Trophoblast cell (in vitro differentiated cells and primary cell): ENCODE measurements at regions not wholly inside any gene's neighbourhood (a gene's known extent, or its start where the extent isn't known, plus 50 kb on each side); places are given as distances from the start of the nearest gene placed in this dataset.

ENCODE experiments used
- DNase-seq, 2 donors: peaks; one replicate each; pipeline ENCODE4 v3.0.0-alpha.2; 2016
- H2AFZ ChIP-seq: 2 replicates; pipeline ENCODE4 v1.6.1; 2013; ENCODE audit warnings: low read length, moderate library complexity, mild to moderate bottlenecking; ENCODE audit not compliant: insufficient read depth, poor library complexity
- H2AK5ac ChIP-seq: 2 replicates; pipeline ENCODE4 v1.6.1; 2013; ENCODE audit warnings: mild to moderate bottlenecking, low read length
- H2BK120ac ChIP-seq: 2 replicates; pipeline ENCODE4 v1.6.1; 2013; ENCODE audit warnings: low read length, mild to moderate bottlenecking, moderate library complexity; ENCODE audit not compliant: insufficient read depth, poor library complexity
- H2BK12ac ChIP-seq: 2 replicates; pipeline ENCODE4 v1.6.1; 2013; ENCODE audit warnings: mild to moderate bottlenecking, low read length, moderate library complexity
- H2BK5ac ChIP-seq: 2 replicates; pipeline ENCODE4 v1.6.1; 2013; ENCODE audit warnings: low read length, low read depth, moderate library complexity, mild to moderate bottlenecking; ENCODE audit not compliant: poor library complexity
- H3K14ac ChIP-seq: 2 replicates; pipeline ENCODE4 v1.6.1; 2013; ENCODE audit warnings: mild to moderate bottlenecking, low read length
- H3K18ac ChIP-seq: 2 replicates; pipeline ENCODE4 v1.6.1; 2013; ENCODE audit warnings: mild to moderate bottlenecking, low read length
- H3K23ac ChIP-seq: 2 replicates; pipeline ENCODE4 v1.6.1; 2013; ENCODE audit warnings: low read length
- H3K27ac ChIP-seq: 2 replicates; pipeline ENCODE4 v1.5.1; 2013; ENCODE audit warnings: low read depth, mild to moderate bottlenecking, inconsistent platforms, low read length, moderate library complexity
- H3K27me3 ChIP-seq: 2 replicates; pipeline ENCODE4 v1.6.1; 2013; ENCODE audit warnings: inconsistent platforms, mild to moderate bottlenecking, low read length, moderate library complexity; ENCODE audit not compliant: insufficient read depth
- H3K36me3 ChIP-seq, 2 experiments: 1 replicate in 1 of 2; 2 replicates in 1 of 2; pipeline ENCODE4 v1.6.1; 2013; ENCODE audit warnings: low read length in 2 of 2, mild to moderate bottlenecking in 2 of 2, moderate library complexity in 1 of 2; ENCODE audit not compliant: insufficient read depth in 2 of 2, control insufficient read depth in 1 of 2
- H3K4ac ChIP-seq: 2 replicates; pipeline ENCODE4 v1.6.1; 2013; ENCODE audit warnings: low read depth, mild to moderate bottlenecking, low read length, moderate library complexity
- H3K4me1 ChIP-seq, 2 experiments: 1 replicate in 1 of 2; 2 replicates in 1 of 2; pipeline ENCODE4 v1.6.1; 2013; ENCODE audit warnings: low read length in 2 of 2, mild to moderate bottlenecking in 2 of 2, moderate library complexity in 1 of 2; ENCODE audit not compliant: insufficient read depth in 2 of 2, control insufficient read depth in 1 of 2
- H3K4me2 ChIP-seq: 2 replicates; pipeline ENCODE4 v1.6.1; 2013; ENCODE audit warnings: inconsistent platforms, mild to moderate bottlenecking, low read length, moderate library complexity
- H3K4me3 ChIP-seq: 2 replicates; pipeline ENCODE4 v1.5.1; 2013; ENCODE audit warnings: mild to moderate bottlenecking, low read depth, low read length, inconsistent platforms
- H3K79me1 ChIP-seq: one replicate; pipeline ENCODE4 v1.6.1; 2013; ENCODE audit warnings: low read length
- H3K79me2 ChIP-seq: 2 replicates; pipeline ENCODE4 v1.6.1; 2013; ENCODE audit warnings: low read length, mild to moderate bottlenecking; ENCODE audit not compliant: control insufficient read depth, insufficient read depth, poor library complexity
- H3K9ac ChIP-seq: 2 replicates; pipeline ENCODE4 v1.6.1; 2013; ENCODE audit warnings: mild to moderate bottlenecking, low read length
- H3K9me3 ChIP-seq: 2 replicates; pipeline ENCODE4 v1.6.1; 2013; ENCODE audit warnings: low read depth, mild to moderate bottlenecking, control low read depth, inconsistent platforms, low read length; ENCODE audit not compliant: insufficient read depth
- H4K12ac ChIP-seq: 2 replicates; pipeline ENCODE4 v1.6.1; 2013; ENCODE audit warnings: low read depth, mild to moderate bottlenecking, low read length, moderate library complexity
- H4K8ac ChIP-seq: 2 replicates; pipeline ENCODE4 v1.6.1; 2013; ENCODE audit warnings: low read depth, mild to moderate bottlenecking, low read length, moderate library complexity
- H4K91ac ChIP-seq: one replicate; pipeline ENCODE4 v1.6.1; 2013; ENCODE audit warnings: low read depth, mild to moderate bottlenecking, low read length, moderate library complexity
- WGBS: extraction: QIAGEN DNeasy Blood & Tissue Kit; methylation state at CpG from one replicate; pipeline ENCODE4 v1.1.7; 2013; ENCODE audit warnings: missing lambda C conversion rate; ENCODE audit not compliant: insufficient read length, insufficient coverage; ENCODE audit errors: extremely low coverage; 5-methylcytosine and 5-hydroxymethylcytosine counted together

- H2BK120ac ChIP-seq, result no peak overlapping the region
- H3K14ac ChIP-seq, result no peak overlapping the region
- H2AFZ ChIP-seq, result no peak overlapping the region
- H2BK5ac ChIP-seq, result no peak overlapping the region
- no peak overlapping the region for H2AK5ac ChIP-seq
- H3K27me3 ChIP-seq, result no peaks in the 10 kb centered on the region
- H2BK12ac ChIP-seq, result no peak overlapping the region
- no peak overlapping the region for H3K23ac ChIP-seq
- no peak for DNase-seq
- H3K36me3 ChIP-seq, result no peaks in the 10 kb centered on the region
- H3K9me3 ChIP-seq, result no peaks in the 10 kb centered on the region
- no peak overlapping the region for H3K4me2 ChIP-seq
- H3K79me2 ChIP-seq, result no peaks in the 10 kb centered on the region
- H4K8ac ChIP-seq, result no peak overlapping the region
- no peak overlapping the region for H3K27ac ChIP-seq
- H3K4me1 ChIP-seq, result no peaks in the 10 kb centered on the region
- no peak overlapping the region for H3K18ac ChIP-seq
- no peak overlapping the region for H4K91ac ChIP-seq
- H3K4me3 ChIP-seq, result no peak overlapping the region
- H3K9ac ChIP-seq, result no peak overlapping the region
- H3K79me1 ChIP-seq, result no peaks in the 10 kb centered on the region
- H4K12ac ChIP-seq, result no peak overlapping the region
- no peak overlapping the region for H3K4ac ChIP-seq
Observed at GRCh38 chr1:58158016-58158415, 388.5 kb downstream of the OMA1 start.

DNA sequence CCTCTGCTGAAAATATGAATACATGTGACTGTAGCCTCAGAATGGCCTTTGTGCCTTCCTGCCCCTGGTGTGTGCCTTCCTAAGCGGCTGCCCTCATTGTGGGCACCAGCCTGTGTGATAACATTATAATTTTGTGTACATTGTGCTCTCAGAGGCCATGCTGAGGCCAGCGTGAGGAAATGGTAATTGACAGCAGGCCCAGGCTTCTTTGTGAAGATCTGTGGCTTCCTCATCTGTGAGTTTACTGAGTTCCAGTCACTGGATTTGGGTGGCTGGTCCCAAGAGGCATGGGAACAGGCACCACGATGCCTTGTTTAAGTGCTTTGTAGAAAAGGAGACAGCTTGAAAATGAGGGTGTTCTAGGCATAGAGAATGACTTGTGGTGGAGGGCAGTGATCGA, 389.3 kb downstream of the OMA1 start:
- Histone ChIP-seq H2BK120ac (no peak overlapping the region), H3K14ac (no peak overlapping the region), H4K12ac (no peak overlapping the region), H3K79me1 (no peaks in the 10 kb centered on the region), H3K4me1 (no peaks in the 10 kb centered on the region), H3K27ac (no peak overlapping the region), H3K9me3 (no peaks in the 10 kb centered on the region), H2AK5ac (no peak overlapping the region), H3K4me3 (no peak overlapping the region), H2BK5ac (no peak overlapping the region), H4K8ac (no peak overlapping the region), H3K79me2 (no peaks in the 10 kb centered on the region), H3K9ac (no peak overlapping the region), H3K18ac (no peak overlapping the region), H3K27me3 (no peaks in the 10 kb centered on the region), H3K36me3 (no peaks in the 10 kb centered on the region), H4K91ac (no peak overlapping the region), H3K4me2 (no peak overlapping the region), H3K4ac (no peak overlapping the region), H2BK12ac (no peak overlapping the region), H2AFZ (no peak overlapping the region), H3K23ac (no peak overlapping the region)
- no peak for DNase-seq
- no CpG with 5 or more reads among the region's 4 CpGs for WGBS

DNA sequence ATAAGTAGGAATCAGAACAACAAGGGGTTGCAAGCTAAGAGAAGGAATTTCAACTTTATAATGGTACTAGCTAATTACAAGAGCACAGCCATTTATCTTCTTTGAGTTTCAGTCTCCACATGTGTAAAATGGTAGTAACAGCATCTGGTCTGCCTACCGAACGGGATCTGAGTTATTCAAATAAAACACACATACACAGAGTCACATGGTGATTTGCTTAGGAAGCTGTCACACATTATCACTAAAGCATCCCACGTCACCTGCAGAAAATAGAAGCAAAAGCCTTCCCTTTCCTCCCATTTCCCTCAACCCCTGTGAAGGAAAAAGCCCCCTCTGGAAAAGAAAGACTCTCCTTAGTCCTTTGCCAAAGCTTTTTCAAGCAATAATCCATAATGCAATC, 389.7 kb downstream of the OMA1 start:
- no peaks in the 10 kb centered on the region for H3K79me2 ChIP-seq
- H3K4me3 ChIP-seq, result no peak overlapping the region
- H4K12ac ChIP-seq, result no peak overlapping the region
- WGBS, result no CpG with 5 or more reads among the region's 3 CpGs
- H3K4me1 ChIP-seq, result no peaks in the 10 kb centered on the region
- H3K9me3 ChIP-seq, result no peaks in the 10 kb centered on the region
- no peak overlapping the region for H3K23ac ChIP-seq
- H2BK5ac ChIP-seq, result no peak overlapping the region
- no peak overlapping the region for H2BK120ac ChIP-seq
- H3K4ac ChIP-seq, result no peak overlapping the region
- H3K4me2 ChIP-seq, result no peak overlapping the region
- DNase-seq, result no peak
- no peak overlapping the region for H3K18ac ChIP-seq
- no peaks in the 10 kb centered on the region for H3K27me3 ChIP-seq
- no peak overlapping the region for H2AK5ac ChIP-seq
- H3K36me3 ChIP-seq, result no peaks in the 10 kb centered on the region
- no peak overlapping the region for H3K14ac ChIP-seq
- no peak overlapping the region for H3K27ac ChIP-seq
- no peak overlapping the region for H2BK12ac ChIP-seq
- no peak overlapping the region for H4K91ac ChIP-seq
- no peak overlapping the region for H4K8ac ChIP-seq
- no peak overlapping the region for H2AFZ ChIP-seq
- H3K79me1 ChIP-seq, result no peaks in the 10 kb centered on the region
- H3K9ac ChIP-seq, result no peak overlapping the region

GRCh38 chr1:58156124-58156468, 390.4 kb downstream of the OMA1 start:
- DNase-seq, result no peak
- Histone ChIP-seq H3K9ac (no peak overlapping the region), H3K18ac (no peak overlapping the region), H2BK120ac (no peak overlapping the region), H4K91ac (no peak overlapping the region), H3K79me1 (no peaks in the 10 kb centered on the region), H4K8ac (no peak overlapping the region), H3K27ac (no peak overlapping the region), H3K23ac (no peak overlapping the region), H3K27me3 (no peaks in the 10 kb centered on the region), H4K12ac (no peak overlapping the region), H3K4me2 (no peak overlapping the region), H3K4me1 (no peaks in the 10 kb centered on the region), H3K4me3 (no peak overlapping the region), H3K9me3 (no peaks in the 10 kb centered on the region), H2AFZ (no peak overlapping the region), H2AK5ac (no peak overlapping the region), H3K4ac (no peak overlapping the region), H3K36me3 (no peaks in the 10 kb centered on the region), H3K79me2 (no peaks in the 10 kb centered on the region), H2BK12ac (no peak overlapping the region), H3K14ac (no peak overlapping the region), H2BK5ac (no peak overlapping the region)
- WGBS, result no CpG with 5 or more reads among the region's 1 CpG
